IPS-NIHi7 (cell line): ENCODE measurements at regions not wholly inside any gene's neighbourhood (a gene's known extent, or its start where the extent isn't known, plus 50 kb on each side); places are given as distances from the start of the nearest gene placed in this dataset.

Experiments used
- DNase-seq: peaks from one replicate; pipeline ENCODE4 v3.0.0; 2012; ENCODE audit warnings: mixed read lengths; ENCODE audit errors: extremely low spot score

DNA sequence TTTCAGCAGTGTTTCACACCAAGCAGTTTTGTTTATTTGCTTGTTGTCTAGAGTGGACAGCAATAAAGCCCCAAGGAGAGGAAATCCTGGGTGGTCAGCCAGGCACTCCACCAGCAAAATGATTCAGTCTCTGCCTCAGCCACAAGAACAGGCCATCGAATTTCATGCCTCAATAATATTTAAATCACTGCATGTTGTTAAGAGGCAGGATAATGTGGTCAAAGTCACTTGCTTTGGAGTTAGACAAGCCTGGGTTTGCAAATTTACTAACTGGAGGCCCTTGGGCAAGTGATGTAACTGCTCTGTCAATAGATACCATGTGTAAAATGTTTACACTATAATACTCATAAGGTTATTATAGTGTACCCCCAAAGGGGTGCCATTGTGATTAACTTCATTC, 349.6 kb downstream of the LMO4 start:
- no peak for DNase-seq

DNA sequence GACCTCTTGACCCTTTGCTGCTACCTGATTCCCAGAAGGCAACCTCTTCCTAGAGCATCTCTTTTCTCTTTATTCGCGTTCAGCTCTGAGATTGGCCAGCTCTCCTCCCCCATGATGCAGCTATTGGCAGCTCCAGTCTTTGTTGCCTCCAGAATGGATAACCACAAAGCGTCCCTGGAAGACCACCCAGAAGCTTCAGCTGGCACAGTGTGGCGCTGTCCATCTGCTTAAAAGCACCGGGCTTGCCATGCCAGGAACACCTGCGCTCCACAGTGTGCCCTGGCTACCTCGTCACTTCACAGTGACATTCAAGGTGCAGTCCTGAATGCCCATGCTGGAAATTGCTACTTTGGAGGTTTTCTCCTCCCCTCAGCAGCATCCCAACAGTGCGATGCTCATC, 353.9 kb downstream of the LMO4 start:
- no peak for DNase-seq

DNA sequence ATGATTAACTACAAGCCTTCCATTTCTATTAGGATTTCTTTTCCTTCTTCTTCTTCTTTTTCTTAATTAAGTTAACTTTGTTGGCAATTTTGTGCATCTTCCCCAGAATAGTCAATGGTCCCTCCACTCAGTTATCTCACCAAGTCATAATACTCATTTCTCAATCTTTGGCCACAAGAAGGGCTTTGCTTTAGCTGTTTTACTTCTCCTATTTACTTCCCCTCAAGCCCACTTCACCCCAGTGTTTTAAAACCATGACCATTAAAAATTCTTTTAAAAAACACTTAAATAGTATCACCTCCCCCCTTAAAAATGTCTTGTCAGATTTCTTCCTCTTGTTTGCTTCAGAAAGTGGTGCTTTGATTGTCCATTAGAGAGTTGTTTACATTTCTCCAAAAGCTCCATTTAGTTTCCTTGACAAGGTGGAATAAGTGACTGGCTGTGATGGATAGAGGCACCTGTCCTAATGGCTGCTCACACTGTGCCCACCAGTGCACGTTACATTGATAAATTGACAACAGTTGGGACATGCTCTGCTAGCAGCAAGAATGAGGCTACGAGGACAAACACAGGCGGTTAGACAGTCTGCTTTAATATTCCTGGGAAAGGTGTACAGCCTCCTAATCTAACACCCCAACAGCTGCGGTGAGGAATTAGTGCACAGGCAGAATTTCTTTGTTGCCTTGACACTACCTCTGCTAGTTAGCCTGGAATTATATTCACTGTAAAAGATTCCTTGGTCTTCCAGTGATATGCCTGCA, 354.7 kb downstream of the LMO4 start:
- DNase-seq = no peak

- peak; percentile 16 for DNase-seq
Observed at GRCh38 chr1:87684194-87684593, 355.5 kb downstream of the LMO4 start.

DNA sequence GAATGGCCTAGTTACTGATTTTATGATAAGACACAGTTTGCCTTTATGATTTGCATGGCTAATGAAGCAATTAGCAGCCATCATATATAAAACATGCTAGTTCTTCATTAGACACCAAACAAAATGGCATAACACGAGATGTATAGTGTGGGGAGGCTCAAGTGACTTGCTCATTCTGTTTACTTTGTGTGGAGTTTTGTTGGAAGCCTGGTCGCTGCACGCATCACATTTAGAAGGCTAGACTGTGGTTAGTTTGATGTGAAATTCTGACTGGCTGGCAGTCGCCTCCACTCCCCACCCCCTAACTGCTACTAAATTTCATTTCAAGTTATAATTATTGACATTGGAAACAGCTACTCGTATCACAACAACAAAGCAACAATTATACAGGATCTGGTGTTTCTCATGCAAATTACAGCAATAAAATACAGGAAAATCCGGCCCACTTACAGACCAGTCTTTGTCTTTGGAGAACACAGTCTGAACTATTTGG, 356.1 kb downstream of the LMO4 start:
- DNase-seq = no peak

DNA sequence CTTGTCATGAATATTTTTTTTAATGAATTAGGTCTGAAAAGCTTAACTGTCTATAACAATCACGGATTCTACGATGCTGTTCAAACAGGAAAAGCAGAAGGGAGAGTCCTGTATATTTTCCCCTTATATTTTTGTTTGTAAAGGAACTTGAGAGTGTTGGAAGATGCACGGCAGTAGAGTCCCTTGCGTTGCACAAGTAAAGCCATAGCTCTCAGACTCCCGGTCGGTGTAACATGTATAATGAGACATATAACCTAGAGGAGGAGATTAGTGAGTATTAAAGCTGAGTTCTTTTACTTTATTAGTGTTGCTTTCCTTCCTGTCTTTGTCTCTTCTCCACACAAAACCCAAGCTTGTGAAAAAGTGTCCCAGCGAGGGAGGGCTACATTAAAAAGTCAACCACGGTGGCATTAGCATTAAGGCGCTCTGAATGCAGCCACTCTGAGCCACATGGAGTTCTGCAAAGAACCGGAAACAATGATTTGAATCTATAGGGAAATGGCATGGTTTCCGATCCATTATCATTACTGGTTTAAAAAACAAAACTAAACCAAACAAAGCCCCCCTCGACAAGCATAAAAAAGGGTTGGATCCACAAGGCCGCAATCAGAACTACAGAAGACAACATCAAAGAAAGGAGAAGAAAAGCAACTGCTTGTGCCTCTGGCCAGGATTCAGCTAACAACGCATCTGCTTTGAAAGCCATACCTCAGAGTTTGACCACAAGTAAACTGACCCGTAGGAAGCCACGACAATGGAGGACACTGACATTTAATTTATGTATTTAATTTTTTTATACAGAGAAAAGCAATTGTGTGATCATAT, 356.8 kb downstream of the LMO4 start:
- DNase-seq = peak; percentile 16

GRCh38 chr1:87686136-87686495, 357.4 kb downstream of the LMO4 start:
- DNase-seq = no peak

- no peak for DNase-seq
Observed at GRCh38 chr1:87686671-87687070, 358.0 kb downstream of the LMO4 start.

- no peak for DNase-seq
Observed at GRCh38 chr1:87688136-87688535, 359.5 kb downstream of the LMO4 start.

GRCh38 chr1:87689487-87689886, 360.8 kb downstream of the LMO4 start:
- DNase-seq = no peak

- no peak for DNase-seq
Observed at GRCh38 chr1:87696483-87696882, 367.8 kb downstream of the LMO4 start.

DNA sequence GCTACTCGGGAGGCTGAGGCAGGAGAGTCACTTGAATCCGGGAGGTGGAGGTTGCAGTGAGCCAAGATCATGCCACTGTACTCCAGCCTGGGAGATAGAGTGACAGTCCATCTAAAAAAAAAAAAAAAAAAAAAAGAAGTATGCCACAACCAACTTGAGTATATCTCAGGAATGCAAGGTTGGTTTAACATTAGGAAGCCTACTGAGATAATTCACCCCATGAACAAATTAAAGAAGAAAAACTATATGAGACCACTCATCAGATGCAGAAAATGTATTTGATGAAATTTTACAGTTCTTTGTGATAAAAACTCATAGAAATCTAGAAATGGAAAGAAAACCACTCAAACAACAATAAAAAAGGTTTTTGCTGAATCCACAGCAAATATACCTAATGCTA, 373.8 kb downstream of the LMO4 start:
- no peak for DNase-seq

- DNase-seq = no peak
Observed at GRCh38 chr1:87705233-87705632, 376.6 kb downstream of the LMO4 start.

- no peak for DNase-seq
Observed at GRCh38 chr1:87706203-87706602, 377.5 kb downstream of the LMO4 start.

DNA sequence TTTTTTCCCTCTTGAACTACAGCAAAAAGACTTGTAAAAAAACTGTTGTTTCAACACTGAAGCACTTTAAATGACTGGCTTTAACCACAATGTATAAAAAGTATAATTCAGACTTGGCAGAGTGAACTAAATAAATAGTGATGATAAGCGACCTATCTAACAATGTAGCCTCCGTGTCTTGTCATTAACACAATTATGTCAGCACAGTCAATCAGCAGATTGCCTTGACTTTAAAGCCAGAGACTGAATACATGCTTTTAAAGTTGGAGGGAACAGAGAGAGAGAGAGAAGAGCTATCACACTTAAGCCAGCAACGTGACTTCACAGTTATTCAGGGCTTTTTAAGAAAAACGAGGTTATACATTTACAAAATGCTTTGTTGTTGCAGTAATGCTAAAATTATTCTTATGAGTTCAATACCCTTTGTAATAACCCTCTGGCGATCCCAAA, 378.1 kb downstream of the LMO4 start:
- DNase-seq = no peak

DNA sequence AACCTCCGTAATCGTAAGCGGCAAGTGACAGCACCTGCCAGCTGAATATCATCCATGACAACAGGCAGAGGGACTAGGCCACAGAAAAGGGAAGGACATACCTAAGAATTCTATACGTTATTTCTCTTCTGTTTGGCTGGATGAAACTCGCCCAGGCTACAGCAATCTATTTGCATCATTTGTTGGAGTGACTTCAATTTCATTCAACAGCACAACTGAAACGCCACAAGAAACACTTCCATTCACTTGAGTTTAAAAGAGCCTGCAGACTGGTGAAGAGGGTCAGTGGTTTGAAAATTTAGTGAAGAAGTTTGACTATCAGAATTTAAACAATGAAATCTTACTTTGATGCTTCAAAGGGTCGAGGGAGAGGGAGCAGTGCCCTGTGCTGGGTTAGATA, 378.7 kb downstream of the LMO4 start:
- no peak for DNase-seq

GRCh38 chr1:87712261-87713010, 383.8 kb downstream of the LMO4 start:
- DNase-seq = no peak

DNA sequence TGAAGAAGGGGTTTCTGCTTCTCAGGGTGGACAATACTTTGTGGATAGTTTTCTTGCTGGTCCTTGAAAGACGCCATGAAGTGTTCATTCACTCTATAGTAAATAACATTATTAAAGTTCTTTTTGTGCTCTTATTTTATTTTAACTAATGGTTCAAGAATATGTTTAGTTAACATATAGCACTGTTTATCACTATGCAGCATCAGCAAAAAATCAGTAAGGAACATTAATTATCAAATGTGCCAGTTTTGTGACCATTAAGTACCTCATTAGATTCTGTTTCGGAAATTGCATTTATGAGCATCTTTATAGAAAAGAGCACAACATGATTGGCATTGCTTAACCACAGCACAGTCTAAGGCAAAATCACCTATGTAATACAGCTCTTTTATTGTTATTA, 385.6 kb downstream of the LMO4 start:
- DNase-seq = no peak

DNA sequence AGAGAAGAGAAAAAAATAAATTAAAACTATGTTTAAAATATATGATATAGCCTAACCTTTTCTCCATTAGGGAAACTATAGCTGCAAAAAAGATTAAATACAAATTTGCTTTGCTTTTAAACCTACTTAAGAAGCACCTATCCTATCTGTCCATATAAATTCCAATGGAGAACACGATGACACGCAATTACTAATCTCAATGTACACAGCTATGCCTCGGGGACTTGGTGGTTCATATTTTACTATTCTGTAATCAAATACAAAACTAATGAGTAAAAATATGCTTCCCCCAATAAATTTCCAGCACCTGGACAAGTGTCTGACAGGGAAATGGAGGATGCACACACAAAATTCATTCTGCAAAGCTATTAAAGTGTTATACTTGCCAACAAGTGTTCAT, 386.4 kb downstream of the LMO4 start:
- no peak for DNase-seq

DNA sequence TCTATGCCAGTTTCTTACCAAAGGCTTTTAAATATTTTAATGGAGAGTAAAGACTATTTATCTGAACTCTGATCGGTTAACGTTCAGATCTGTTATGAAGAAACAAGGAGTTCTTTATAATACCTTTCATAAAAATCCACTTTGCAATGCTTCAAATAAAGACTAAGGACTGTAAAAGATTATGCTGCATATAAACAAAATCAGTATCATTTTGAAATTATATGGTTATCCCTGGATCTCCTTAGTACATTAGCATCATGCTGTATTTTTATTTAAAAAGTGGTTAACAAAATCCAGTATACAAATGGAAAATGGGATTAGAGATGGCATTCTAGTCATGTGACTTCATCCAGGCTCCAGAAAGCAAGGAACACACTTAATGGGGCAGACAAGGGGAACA, 386.8 kb downstream of the LMO4 start:
- DNase-seq = no peak

DNA sequence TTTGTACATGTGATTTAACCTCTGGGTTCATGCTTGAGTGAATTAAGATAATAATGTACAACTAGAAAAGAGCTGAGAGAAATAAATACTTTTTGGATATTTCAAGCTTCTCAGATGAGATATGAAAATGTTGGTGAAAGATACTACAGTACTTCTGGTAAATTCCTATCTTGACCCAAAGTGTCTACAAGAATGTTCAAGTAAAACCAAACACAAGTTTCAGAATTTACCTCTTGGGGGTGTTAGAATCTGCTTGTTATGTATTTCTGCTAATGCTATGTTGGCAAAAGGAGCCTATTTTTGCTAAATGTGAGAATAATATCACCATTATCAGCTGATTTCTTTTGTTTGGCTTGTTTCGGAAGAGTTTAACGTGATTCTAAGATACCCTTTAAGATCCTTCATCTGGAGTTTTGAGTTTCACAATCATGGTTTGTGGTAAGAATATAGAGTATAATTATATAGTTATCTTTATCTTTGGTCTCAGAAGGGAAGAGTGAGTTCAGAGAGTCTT, 388.5 kb downstream of the LMO4 start:
- DNase-seq = no peak
